Liver (tissue), 3 donors: ENCODE measurements at regions not wholly inside any gene's neighbourhood (a gene's known extent, or its start where the extent isn't known, plus 50 kb on each side); places are given as distances from the start of the nearest gene placed in this dataset.

Source experiments
- CTCF ChIP-seq: fragments of 150-350 bp; IDR thresholded peaks from 2 replicates; pipeline ENCODE4 v1.5.1; 2017; ENCODE audit warnings: improper control_type of control experiment, low read depth, low read length; ENCODE audit not compliant: missing input control
- HNF4G ChIP-seq: IDR thresholded peaks from 2 replicates; pipeline ENCODE4 v1.6.1; 2016; ENCODE audit warnings: antibody characterized with exemption
- JUND ChIP-seq, 2 donors: IDR thresholded peaks; 2 replicates each; pipeline ENCODE4 v1.6.1; 2016; ENCODE audit warnings: antibody characterized with exemption in 2 of 2
- MAX ChIP-seq: IDR thresholded peaks from 2 replicates; pipeline ENCODE4 v1.6.1; 2016; ENCODE audit warnings: antibody characterized with exemption
- NR2F2 ChIP-seq: IDR thresholded peaks from 2 replicates; pipeline ENCODE4 v1.6.1; 2016; ENCODE audit warnings: antibody characterized with exemption
- RAD21 ChIP-seq, 2 donors: IDR thresholded peaks; 2 replicates each; pipeline ENCODE4 v1.6.1; 2016; ENCODE audit warnings: antibody characterized with exemption in 2 of 2, mild to moderate bottlenecking in 2 of 2
- TAF1 ChIP-seq: conservative IDR thresholded peaks from 2 replicates; pipeline ENCODE4 v1.6.1; 2016; ENCODE audit warnings: antibody characterized with exemption, mild to moderate bottlenecking
- YY1 ChIP-seq: IDR thresholded peaks from 2 replicates; pipeline ENCODE4 v1.6.1; 2016; ENCODE audit warnings: antibody characterized with exemption, mild to moderate bottlenecking
- donor health status: healthy.
- donor health status: healthy.

- no peak for TF ChIP-seq HNF4G
- TF ChIP-seq YY1, result no peak
- TF ChIP-seq CTCF, result no peak
- TF ChIP-seq RAD21 (IDR thresholded peaks at IDR 0.05), result no peak
- no peak for TF ChIP-seq MAX
- TF ChIP-seq NR2F2, result no peak
- no peak for TF ChIP-seq TAF1
- TF ChIP-seq JUND (IDR thresholded peaks at IDR 0.05), result no peak
Observed at GRCh38 chr1:47519971-47520370, 82.1 kb downstream of the FOXD2 start.
